ENCODE measurements at regions not wholly inside any gene's neighbourhood (a gene's known extent, or its start where the extent isn't known, plus 50 kb on each side); places are given as distances from the start of the nearest gene placed in this dataset.

- no peak for TF ChIP-seq PCBP2 (IDR thresholded peaks at IDR 0.05; ENCODE audit: low read depth, low read length, poor library complexity, severe bottlenecking)
- TF ChIP-seq, protein P1, sequence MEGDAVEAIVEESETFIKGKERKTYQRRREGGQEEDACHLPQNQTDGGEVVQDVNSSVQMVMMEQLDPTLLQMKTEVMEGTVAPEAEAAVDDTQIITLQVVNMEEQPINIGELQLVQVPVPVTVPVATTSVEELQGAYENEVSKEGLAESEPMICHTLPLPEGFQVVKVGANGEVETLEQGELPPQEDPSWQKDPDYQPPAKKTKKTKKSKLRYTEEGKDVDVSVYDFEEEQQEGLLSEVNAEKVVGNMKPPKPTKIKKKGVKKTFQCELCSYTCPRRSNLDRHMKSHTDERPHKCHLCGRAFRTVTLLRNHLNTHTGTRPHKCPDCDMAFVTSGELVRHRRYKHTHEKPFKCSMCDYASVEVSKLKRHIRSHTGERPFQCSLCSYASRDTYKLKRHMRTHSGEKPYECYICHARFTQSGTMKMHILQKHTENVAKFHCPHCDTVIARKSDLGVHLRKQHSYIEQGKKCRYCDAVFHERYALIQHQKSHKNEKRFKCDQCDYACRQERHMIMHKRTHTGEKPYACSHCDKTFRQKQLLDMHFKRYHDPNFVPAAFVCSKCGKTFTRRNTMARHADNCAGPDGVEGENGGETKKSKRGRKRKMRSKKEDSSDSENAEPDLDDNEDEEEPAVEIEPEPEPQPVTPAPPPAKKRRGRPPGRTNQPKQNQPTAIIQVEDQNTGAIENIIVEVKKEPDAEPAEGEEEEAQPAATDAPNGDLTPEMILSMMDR (IDR thresholded peaks at IDR 0.05 in 2 of 3, conservative IDR thresholded peaks at IDR 0.05 in 1 of 3; ENCODE audit: insufficient read depth in 2 of 3, low read depth in 1 of 3, low read length in 3 of 3), result no peak
Observed at GRCh38 chr11:92852229-92852628, 117.2 kb upstream of the MTNR1B start.

Measured in K562 (cell line).